Caki2 (cell line): ENCODE measurements at regions not wholly inside any gene's neighbourhood (a gene's known extent, or its start where the extent isn't known, plus 50 kb on each side); places are given as distances from the start of the nearest gene placed in this dataset.

Experiments
- DNase-seq: peaks from one replicate; pipeline ENCODE4 v3.0.0-alpha.2; 2015; ENCODE audit warnings: low read depth
- in situ Hi-C: cut with HindIII; loops from 2 replicates; pipeline ENCODE4 v1.10.0; 2016; ENCODE audit warnings: low sequenced_read_pairs, low pct_unique_long_range_greater_than_20kb, mixed read lengths

DNA sequence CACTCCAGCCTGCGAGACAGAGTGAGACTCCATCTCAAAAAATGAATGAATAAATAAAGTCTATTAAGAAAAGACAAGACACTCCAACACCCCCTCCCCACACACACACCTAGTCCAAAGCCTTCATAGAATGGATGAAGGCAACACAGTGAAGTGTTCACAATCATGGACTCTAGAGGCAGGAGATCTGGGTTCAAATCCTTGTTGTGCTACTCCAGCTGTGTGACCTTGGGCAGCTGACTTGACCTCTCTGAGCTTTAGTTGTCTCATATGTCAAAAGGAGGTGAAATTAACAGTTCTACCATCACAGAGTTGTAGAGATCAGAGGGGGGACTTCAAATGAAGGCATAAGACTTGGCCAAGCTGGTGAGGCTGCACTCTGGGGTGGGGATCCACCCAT is 95.8 kb upstream of the MAP1LC3B2 start:
- in situ Hi-C loops, result no loop called here

DNA sequence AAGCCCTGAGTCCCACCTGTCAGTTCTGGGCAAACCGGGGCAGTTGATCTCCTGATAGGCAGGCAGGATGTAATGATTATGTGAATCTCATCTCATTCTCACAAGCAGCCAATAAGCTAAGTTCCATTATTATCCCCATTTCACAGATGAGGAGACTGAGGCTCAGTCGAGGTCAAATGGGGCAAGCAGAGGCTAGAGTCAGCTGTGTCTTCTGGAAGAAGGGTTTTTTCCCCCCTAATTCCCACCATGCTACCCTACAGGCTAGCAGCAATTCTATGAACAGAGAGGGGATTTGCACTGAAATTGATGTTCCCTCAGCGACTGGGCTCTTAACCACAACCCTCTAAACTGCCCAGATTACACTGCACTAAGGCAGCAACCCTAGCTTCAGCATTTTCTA is 93.8 kb upstream of the MAP1LC3B2 start:
- in situ Hi-C loops, result no loop called here
- no peak for DNase-seq

More for the DNA sequence above, 95.8 kb upstream of the MAP1LC3B2 start:
- no peak for DNase-seq

DNA sequence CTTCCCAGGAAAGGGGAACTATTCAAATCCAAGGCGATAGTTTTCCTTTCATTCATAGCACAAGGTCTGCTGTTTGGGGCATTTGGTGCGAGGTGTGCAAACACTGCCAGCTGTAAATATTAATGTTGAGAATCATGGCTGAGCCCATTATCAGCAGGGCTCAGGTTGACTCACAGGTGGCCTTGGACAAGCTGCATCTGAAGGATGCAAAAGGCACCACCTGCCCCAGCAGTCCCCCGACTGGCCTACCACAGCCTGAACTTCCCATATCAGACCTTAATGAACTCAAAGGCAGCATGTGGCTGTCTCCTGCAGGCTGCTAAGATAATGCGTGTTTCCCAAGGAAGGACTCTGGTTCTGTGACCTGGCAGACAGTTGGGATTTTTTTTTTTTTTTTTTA is 93.3 kb upstream of the MAP1LC3B2 start:
- in situ Hi-C loops, result no loop called here
- no peak for DNase-seq

DNA sequence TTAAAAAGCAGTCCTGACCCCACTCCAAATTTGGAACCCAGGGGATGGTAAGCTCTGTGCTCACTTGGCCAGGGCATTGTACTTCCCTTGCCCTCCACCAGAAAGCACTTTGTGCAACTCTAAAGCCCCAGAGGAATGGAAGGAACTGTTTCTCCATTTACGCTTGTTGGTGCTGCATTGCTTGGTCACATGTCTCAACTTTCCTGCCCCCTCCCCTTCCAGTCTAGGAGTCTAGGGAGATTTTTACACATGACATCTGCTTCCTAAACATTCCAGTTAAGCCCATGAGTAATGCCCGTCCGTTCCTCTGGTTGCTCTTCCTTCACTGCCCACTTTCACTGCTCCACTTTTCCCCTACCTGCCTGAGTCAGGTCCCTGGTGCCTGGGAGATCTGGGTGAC is 92.6 kb upstream of the MAP1LC3B2 start:
- no peak for DNase-seq
- in situ Hi-C loops, result no loop called here

DNA sequence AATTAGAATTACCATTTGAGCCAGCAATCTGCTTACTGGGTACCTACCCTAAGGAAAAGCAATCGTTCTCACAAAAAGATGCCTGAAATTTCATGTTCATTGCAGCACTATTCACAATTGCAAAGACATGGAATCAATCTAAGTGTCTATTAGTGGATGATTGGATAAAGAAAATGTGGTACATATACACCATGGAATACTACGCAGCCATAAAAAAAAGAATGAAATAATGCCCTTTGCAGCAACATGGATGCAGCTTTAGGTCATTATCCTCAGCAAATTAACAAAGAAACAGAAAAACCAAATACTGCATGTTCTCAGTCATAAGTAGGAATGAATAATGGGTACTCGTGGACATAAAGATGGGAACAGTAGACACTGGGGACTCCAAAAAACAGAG is 89.8 kb upstream of the MAP1LC3B2 start:
- DNase-seq, result no peak
- in situ Hi-C loops, result no loop called here

DNA sequence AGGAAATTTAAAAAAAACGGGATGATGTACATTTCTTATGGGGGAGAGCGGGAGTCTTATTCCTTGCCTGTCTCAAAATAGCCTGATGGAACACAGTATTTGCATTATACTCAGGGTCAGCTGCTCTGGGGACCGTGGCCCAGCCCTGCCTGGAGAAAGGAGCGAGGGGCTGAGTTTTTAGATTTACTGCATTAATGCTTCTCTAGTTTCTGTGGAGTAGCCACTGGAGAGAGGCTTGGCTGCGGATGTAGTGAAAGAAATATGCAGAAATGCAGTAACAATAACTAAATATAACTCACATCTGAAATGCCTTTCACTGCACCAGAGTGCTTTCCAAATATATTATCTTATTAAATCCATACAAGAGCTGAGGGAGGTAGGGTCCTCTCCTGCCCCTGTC is 87.6 kb upstream of the MAP1LC3B2 start:
- in situ Hi-C loops, result no loop called here
- DNase-seq, result no peak

DNA sequence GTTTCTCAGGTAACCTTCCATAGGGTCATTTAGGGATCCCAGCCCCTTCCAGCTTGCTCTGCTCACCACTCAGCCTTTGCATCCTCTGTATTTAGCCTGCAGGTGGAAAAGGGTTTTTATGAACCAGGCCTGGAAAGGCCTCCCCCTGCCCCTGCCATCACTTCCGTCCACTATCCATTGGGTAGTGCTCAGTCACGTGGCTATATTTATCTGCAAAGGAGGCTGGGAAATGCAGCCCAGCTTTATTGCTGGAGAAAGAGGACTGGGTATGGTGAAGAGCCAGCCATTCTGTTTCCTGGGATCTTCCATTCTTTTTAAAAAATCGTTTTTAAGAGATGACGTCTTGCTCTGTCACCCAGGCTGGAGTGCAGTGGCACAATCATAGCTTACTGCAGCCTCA is 87.0 kb upstream of the MAP1LC3B2 start:
- in situ Hi-C loops, result no loop called here
- DNase-seq, result no peak

DNA sequence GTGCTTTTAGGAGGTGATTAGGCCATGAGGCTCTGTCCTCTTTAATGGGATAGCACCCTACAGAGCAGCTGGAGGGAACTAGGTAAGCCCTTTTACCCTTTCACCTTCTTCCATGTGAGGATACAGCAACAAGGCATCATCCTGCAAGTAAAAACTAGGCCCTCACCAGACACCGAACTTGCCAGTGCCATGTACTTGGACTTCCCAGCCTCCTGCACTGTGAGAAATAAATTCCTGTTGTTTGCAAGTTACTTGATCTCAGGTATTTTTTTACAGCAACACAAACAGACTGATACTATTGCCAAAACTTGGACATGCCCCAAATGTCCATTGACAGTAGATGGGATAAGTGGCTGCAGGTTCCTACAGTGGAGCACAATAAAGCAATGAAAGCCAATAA is 85.8 kb upstream of the MAP1LC3B2 start:
- in situ Hi-C loops, result no loop called here

DNA sequence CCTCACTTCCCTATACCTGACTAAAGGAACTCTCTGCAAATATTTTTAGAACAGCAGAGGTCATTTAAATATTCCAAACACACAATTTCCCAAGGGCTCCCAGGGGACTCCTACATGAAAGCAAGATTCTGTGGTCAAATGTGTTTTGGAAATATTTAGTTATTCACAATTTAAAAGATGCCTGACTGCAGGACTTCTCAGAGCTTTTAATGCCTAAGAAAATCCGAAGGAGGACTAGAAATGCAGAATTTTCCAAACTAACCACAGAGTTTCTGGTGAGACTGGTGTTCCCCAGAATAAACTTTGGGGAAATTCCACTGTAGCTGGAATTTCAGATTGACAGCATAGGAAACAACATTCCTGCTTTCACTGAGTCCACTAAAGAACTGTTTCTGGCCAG is 84.8 kb upstream of the MAP1LC3B2 start:
- no peak for DNase-seq
- in situ Hi-C loops, result no loop called here

More for the DNA sequence above, 85.8 kb upstream of the MAP1LC3B2 start:
- DNase-seq, result no peak

DNA sequence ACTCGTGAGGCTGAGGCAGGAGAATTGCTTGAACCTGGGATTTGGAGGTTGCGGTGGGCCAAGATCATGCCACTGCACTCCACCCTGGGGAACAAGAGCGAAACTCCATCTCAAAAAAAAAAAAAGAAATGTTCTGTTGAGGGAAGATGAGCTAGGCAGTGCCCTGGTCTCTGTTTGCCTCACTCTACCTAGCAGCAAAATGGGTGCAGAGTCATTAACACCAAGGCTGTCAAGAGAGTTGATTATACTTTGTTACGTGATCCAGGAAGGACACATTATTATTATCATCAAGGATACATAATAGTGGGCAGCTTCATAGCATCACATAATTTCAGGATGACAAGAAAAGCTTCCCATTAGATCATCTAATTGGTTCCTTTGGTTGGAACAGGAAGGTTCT is 84.3 kb upstream of the MAP1LC3B2 start:
- no peak for DNase-seq
- in situ Hi-C loops, result no loop called here

DNA sequence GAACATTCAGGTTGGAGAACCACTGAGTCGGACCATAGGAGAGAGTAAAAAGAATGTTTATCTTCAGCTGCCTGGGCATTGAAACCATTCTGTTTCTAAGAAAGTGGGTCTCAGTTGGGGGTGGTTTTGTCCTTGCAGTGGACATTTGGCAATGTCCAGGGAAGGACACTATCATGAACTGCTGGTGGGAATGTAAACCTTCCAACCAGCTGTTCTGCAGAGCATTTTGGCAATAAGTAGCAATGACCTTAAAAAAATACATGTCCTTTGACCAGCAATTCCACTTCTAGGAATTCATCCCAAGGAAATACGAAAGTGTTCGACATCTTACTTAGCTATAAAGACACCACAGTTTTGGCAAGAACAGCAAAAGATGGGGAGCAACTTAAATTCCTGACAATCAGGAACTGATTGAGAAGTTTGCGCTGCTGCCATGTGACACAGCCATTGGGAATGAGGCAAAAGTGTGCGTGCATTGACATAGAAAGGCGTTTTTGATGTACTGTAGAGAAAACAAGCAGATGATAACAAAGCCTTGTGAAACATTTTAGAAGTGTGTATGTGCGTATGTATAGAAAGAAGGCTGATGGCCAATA is 82.9 kb upstream of the MAP1LC3B2 start:
- in situ Hi-C loops, result no loop called here
- DNase-seq, result no peak

DNA sequence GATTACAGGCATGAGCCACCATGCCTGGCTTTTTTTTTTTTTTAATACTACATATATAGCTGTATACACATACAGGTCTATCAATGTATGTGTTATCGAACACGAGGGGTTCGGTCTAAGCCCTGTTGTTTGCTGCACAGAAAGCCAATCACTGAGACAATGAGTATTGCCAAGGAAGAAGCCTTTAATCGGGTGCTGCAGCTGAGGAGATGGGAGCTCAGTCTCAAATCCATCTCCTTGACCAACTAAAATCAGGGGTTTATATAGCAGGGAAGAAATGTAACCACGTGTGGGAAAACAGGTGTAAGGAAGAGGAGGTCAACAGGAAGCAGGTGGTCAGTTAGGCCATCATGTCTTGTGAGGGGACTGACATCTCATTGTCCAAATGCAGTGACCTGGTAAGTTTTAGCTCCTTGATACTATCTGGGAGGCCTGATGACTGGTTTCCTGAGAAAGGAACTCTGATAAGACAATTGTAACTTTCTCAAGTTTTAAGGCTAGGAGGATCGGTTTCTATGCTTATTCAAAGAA is 80.9 kb upstream of the MAP1LC3B2 start:
- in situ Hi-C loops, result no loop called here
- DNase-seq, result no peak

DNA sequence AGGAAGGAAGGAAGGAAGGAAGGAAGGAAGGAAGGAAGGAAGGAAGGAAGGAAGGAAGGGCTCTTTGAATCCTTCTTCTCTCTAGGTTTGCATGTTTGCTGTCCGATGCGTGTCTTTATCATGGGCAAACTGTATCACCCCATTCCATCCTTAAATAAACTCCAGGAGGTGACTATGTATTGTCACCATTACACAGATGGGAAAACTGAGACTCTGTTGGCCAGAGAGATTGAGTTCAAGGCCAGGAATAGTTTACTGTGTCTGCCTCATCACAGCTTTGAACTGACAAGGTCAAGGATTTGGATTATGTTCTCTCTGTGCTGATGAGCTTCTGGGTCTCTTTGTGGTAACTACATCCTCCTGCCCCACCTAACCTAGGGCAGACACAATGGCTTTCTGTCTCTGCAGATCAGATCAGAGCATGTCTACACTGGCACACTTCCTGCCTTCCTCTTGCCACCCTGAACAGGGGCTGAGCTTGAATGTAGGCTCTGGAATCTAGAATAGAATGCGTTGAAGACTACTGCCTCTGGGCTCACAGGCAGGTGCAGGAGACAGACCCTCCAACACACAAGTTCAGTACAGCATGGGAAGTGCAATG is 78.9 kb upstream of the MAP1LC3B2 start:
- no peak for DNase-seq
- in situ Hi-C loops, result no loop called here

DNA sequence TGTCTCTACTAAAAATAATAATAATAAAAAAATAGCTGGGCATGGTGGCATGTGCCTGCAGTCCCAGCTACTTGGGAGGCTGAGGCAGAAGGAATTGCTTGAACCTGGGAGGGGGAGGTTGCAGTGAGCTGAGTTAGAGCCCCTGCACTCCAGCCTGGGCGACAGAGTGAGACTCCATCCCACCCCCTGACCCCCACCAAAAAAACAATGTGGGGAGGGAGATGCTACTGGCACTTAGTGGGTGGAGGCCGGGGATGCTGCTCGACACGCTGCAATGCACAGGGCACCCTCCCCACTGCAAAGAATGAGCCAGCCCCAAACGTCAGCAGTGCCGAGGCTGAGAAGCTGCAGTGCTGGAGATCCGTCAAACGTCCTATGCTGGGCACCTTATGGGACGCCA is 77.5 kb upstream of the MAP1LC3B2 start:
- in situ Hi-C loops, result no loop called here

DNA sequence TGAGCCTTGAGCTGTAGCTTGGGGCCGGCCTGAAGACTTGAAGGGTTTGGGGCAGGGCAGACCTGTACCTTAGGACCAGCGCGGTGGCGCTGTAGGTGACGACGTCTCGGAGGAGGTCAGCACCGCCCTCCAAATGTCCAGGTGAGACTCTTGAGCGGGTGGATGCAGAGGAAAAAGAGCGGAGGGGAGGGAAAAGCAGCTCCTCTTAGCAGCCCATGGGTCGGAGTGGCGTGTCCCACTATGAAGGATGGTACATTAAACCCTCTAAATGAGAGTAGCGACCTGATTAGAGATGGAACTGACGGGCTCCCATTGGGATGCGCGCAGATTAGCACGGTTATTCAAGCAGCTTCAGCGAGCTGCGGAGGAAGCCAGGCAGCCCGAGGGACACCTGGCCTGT is 77.0 kb upstream of the MAP1LC3B2 start:
- in situ Hi-C loops, result no loop called here
- no peak for DNase-seq

More for the DNA sequence above, 77.5 kb upstream of the MAP1LC3B2 start:
- DNase-seq, result no peak

DNA sequence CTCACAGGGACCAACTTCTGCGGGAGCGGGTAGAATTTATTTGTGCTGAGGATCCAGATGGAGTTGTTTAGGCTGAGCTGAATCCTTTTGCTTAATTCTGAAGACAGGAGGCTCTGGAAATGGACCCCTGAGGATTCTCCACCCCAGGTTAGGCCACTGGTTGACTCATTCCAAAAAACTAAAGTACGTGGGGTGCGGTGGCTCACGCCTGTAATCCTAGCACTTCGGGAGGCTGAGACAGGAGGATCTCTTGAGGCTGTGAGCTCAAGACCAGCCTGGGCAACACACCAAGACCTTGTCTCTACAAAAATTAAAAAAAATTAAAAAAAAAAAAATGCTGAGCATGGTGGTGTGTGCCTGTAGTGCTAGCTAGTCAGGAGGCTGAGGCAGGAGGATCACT is 76.3 kb upstream of the MAP1LC3B2 start:
- in situ Hi-C loops, result no loop called here
- DNase-seq, result no peak

DNA sequence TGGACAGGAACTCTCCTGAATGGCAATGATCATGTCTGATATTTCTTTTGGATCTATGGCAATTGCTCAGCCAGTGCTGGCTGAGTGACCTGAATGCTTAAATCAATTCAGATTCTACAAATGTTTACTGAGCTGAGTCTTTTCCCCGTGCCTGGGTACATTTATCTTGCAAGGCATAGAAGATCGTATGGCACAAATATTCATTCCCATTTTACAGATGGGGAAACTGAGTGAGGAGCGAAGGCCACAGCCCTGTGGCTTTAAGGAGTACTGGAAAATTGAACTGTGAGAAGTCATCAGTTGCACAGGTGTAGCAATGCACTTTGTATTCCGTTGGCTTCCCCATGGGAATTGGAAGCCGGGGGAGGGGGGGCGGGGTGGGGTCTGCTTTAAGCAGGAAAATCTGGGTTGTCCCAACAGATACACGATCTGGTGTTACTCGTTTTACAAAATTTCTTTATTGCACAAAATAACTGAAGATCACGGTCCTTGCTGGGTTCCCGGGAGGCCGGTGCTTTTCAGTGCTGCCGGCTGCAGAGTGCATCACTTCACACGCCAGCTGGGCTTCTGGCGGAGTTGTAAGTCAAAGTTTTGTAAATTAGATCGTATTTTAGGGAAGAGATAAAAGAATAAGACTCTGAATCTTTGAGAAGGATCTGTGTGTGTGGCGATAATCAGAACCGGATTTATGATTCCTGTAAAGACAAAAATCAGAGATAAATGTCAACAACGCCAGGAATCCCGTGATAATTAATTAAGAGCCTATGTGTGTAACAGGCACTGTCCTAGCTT is 75.0 kb upstream of the MAP1LC3B2 start:
- no peak for DNase-seq
- in situ Hi-C loops, result no loop called here

DNA sequence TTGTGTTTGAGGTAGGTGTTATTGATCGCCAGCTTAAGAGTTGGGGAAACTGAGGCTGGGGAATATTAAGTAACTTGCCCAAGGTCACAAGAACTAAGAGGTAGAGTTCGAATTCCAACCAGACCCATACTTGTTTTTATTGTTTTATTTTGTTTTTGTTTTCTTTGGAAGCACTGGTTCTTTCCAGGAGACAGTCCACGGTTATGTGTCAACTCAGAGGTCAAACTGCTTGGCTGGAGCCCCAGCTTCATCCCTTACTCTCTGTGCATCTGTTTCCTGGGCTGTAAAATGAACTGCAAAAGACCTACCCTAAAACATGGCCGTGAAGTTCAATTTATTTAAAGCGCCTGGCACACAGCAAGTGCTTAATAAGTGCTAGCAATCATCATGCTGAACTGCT is 74.4 kb upstream of the MAP1LC3B2 start:
- DNase-seq, result no peak
- in situ Hi-C loops, result no loop called here

DNA sequence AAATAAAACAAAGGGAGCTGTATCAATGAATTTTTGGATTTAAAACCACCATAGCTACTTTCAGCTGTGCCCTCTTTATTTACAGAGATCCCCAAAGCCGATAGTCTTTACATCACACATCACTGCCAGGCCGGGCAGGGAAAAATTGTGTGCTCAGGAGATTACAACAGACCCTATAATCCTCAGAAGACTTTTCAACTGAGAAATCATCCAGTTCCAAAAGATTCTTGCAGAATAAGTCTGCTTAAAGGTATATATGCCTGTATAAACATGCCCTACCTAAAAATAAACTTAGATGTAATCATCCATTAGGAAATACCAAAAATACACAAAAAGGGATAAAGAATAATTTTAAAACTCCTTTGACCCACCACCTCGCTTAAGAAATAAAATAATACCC is 70.1 kb upstream of the MAP1LC3B2 start:
- in situ Hi-C loops, result no loop called here
- no peak for DNase-seq
